Smooth muscle cell (in vitro differentiated cells): ENCODE measurements at regions not wholly inside any gene's neighbourhood (a gene's known extent, or its start where the extent isn't known, plus 50 kb on each side); places are given as distances from the start of the nearest gene placed in this dataset.

ENCODE experiments used
- DNase-seq: peaks from one replicate; lab custom pipeline; 2025; ENCODE audit not compliant: unreplicated experiment; lab: John Stamatoyannopoulos, UW
- H2AFZ ChIP-seq: fragments of 200-600 bp; sonication (generic); 2 replicates; pipeline ENCODE4 v1.6.0; 2016; ENCODE audit warnings: antibody characterized with exemption, low read depth, mild to moderate bottlenecking
- H3F3A ChIP-seq: fragments of 200-600 bp; sonication (generic); 2 replicates; pipeline ENCODE4 v1.6.0; 2017; ENCODE audit warnings: antibody characterized with exemption, low read depth
- H3K27ac ChIP-seq: fragments of 200-600 bp; sonication (generic); 2 replicates; pipeline ENCODE4 v1.5.1; 2016; ENCODE audit warnings: low read depth, mild to moderate bottlenecking
- H3K27me3 ChIP-seq: fragments of 200-600 bp; sonication (generic); 2 replicates; pipeline ENCODE4 v1.6.1; 2016; ENCODE audit warnings: low read depth, mild to moderate bottlenecking
- H3K36me3 ChIP-seq: fragments of 200-600 bp; sonication (generic); 2 replicates; pipeline ENCODE4 v1.5.1; 2016; ENCODE audit warnings: low read depth
- H3K4me1 ChIP-seq: fragments of 200-600 bp; sonication (generic); 2 replicates; pipeline ENCODE4 v1.5.1; 2016; ENCODE audit warnings: low read depth
- H3K4me2 ChIP-seq: fragments of 200-600 bp; sonication (generic); 2 replicates; pipeline ENCODE4 v1.6.0; 2016; ENCODE audit warnings: mild to moderate bottlenecking
- H3K4me3 ChIP-seq: fragments of 200-600 bp; sonication (generic); 2 replicates; pipeline ENCODE4 v1.5.1; 2016; ENCODE audit warnings: mild to moderate bottlenecking
- H3K79me2 ChIP-seq: fragments of 200-600 bp; sonication (generic); 2 replicates; pipeline ENCODE4 v1.6.0; 2016; ENCODE audit warnings: low read depth, mild to moderate bottlenecking
- H3K9ac ChIP-seq: fragments of 200-600 bp; sonication (generic); 2 replicates; pipeline ENCODE4 v1.6.0; 2016; ENCODE audit warnings: low read depth
- H3K9me3 ChIP-seq: fragments of 200-600 bp; sonication (generic); replicated peaks from 2 replicates; pipeline ENCODE4 v1.5.1; 2016; ENCODE audit warnings: low read depth
- H4K20me1 ChIP-seq: fragments of 200-600 bp; sonication (generic); 2 replicates; pipeline ENCODE4 v1.6.0; 2016; ENCODE audit warnings: low read depth
- WGBS: methylation state at CpG from one replicate; pipeline ENCODE4 v1.1.7; 2016; ENCODE audit warnings: low lambda C conversion rate; 5-methylcytosine and 5-hydroxymethylcytosine counted together
- TF ChIP-seq, protein P1 (sequence below): fragments of 200-600 bp; sonication (generic); IDR thresholded peaks from 2 replicates; pipeline ENCODE4 v1.5.1; 2017; ENCODE audit warnings: borderline replicate concordance, mild to moderate bottlenecking, antibody characterized with exemption; ENCODE audit not compliant: insufficient read depth, poor library complexity, severe bottlenecking

DNA sequence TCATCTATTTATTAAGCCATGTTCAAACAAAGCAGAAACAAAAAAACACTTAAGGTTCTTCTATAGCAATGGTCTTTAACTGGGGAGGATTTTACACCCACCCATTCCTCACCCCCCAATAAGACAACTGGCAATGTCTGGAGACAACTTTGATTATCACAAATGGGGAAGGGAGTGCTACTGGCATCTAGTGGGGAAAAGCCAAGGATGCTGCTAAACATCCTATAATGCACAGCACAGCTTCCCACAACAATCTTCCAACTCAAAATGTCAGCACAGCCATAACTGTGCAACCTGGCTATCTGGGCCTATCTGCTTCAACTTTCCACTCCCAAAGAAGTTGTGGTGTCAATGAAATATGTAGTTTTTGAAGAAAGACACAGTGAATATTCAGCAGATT lies 1044.4 kb downstream of the CDH8 start:
- no peak overlapping the region for H3K27ac ChIP-seq
- no peaks in the 10 kb centered on the region for H3K36me3 ChIP-seq
- no peak for DNase-seq
- H3K9ac ChIP-seq = no peak overlapping the region
- H3K4me3 ChIP-seq = no peak overlapping the region
- no peaks in the 10 kb centered on the region for H3K9me3 ChIP-seq
- no peaks in the 10 kb centered on the region for H3K4me1 ChIP-seq
- H3F3A ChIP-seq = no peaks in the 10 kb centered on the region
- H3K4me2 ChIP-seq = no peak overlapping the region
- H3K27me3 ChIP-seq = no peaks in the 10 kb centered on the region
- H3K79me2 ChIP-seq = no peaks in the 10 kb centered on the region
- H4K20me1 ChIP-seq = no peaks in the 10 kb centered on the region
- H2AFZ ChIP-seq = no peak overlapping the region
- TF ChIP-seq, protein P1, sequence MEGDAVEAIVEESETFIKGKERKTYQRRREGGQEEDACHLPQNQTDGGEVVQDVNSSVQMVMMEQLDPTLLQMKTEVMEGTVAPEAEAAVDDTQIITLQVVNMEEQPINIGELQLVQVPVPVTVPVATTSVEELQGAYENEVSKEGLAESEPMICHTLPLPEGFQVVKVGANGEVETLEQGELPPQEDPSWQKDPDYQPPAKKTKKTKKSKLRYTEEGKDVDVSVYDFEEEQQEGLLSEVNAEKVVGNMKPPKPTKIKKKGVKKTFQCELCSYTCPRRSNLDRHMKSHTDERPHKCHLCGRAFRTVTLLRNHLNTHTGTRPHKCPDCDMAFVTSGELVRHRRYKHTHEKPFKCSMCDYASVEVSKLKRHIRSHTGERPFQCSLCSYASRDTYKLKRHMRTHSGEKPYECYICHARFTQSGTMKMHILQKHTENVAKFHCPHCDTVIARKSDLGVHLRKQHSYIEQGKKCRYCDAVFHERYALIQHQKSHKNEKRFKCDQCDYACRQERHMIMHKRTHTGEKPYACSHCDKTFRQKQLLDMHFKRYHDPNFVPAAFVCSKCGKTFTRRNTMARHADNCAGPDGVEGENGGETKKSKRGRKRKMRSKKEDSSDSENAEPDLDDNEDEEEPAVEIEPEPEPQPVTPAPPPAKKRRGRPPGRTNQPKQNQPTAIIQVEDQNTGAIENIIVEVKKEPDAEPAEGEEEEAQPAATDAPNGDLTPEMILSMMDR = no peak

DNA sequence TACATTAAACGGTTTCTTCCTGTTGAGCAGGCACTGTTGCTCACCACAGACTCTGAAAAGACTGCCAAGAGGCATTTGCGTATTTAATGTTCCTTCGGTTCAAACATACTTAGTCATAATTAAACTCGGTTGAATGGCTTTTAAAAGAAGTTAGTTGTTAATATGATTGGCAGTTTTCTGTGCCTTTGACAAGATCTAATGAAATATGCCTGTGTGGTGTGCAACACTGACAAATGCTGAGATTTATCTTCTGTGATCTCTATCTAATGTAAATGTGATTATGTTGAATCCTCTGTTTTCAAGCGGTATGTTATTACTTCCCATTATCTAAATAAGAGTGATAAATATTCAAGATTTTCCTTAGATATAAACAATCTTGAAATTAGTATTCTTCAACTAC lies 1046.6 kb downstream of the CDH8 start:
- Histone ChIP-seq H3K4me3 (no peak overlapping the region), H3K27me3 (no peaks in the 10 kb centered on the region), H4K20me1 (no peaks in the 10 kb centered on the region), H3K4me2 (no peak overlapping the region), H3K79me2 (no peaks in the 10 kb centered on the region), H3K4me1 (no peaks in the 10 kb centered on the region), H3K9me3 (no peaks in the 10 kb centered on the region), H2AFZ (no peak overlapping the region), H3K9ac (no peak overlapping the region), H3K27ac (no peak overlapping the region), H3F3A (no peaks in the 10 kb centered on the region), H3K36me3 (no peaks in the 10 kb centered on the region)
- no peak for DNase-seq
- WGBS = 43% methylated on average over 5 of the region's 5 CpGs
- TF ChIP-seq, protein P1 = no peak

DNA sequence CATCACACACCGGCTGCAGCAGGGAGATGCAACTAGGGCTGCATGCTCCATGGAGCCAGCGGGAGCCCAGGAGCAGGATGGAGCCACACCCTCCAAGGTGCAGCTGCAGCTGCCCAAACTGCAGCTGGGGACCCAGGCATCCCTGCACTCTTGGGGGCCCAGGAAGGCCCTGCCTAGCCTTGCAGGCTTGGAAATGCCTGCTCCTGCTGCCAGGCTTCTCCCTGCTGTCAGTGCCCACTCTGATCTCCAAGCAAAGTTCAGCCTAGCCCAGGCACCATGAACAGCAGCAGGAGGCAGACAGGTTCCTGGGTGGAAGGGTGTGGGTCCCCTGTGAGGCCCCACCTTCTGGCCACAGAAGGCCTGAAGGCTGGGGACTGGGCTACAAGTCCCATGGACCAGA lies 1057.1 kb downstream of the CDH8 start:
- H4K20me1 ChIP-seq = no peaks in the 10 kb centered on the region
- no peak overlapping the region for H3K27ac ChIP-seq
- no peak overlapping the region for H3K9ac ChIP-seq
- H3K27me3 ChIP-seq = no peaks in the 10 kb centered on the region
- TF ChIP-seq, protein P1 = no peak
- 84% methylated on average over 2 of the region's 2 CpGs for WGBS
- H3K4me2 ChIP-seq = no peak overlapping the region
- H3K9me3 ChIP-seq = no peaks in the 10 kb centered on the region
- no peaks in the 10 kb centered on the region for H3K36me3 ChIP-seq
- H2AFZ ChIP-seq = no peak overlapping the region
- DNase-seq = no peak
- H3K79me2 ChIP-seq = no peaks in the 10 kb centered on the region
- H3K4me1 ChIP-seq = no peaks in the 10 kb centered on the region
- H3K4me3 ChIP-seq = no peak overlapping the region
- no peaks in the 10 kb centered on the region for H3F3A ChIP-seq

- Histone ChIP-seq H3K9ac (no peak overlapping the region), H3K4me2 (no peak overlapping the region), H3K79me2 (no peaks in the 10 kb centered on the region), H4K20me1 (no peaks in the 10 kb centered on the region), H3K9me3 (no peaks in the 10 kb centered on the region), H2AFZ (no peak overlapping the region), H3K4me3 (no peak overlapping the region), H3F3A (no peaks in the 10 kb centered on the region), H3K4me1 (no peaks in the 10 kb centered on the region), H3K36me3 (no peaks in the 10 kb centered on the region), H3K27ac (no peak overlapping the region), H3K27me3 (no peaks in the 10 kb centered on the region)
- TF ChIP-seq, protein P1 = no peak
- WGBS = 63% methylated on average over 5 of the region's 5 CpGs
- no peak for DNase-seq
Measured at GRCh38 chr16:60949800-60950199, 1086.4 kb downstream of the CDH8 start.
